Heart right ventricle (tissue), 16 donors: ENCODE measurements at regions not wholly inside any gene's neighbourhood (a gene's known extent, or its start where the extent isn't known, plus 50 kb on each side); places are given as distances from the start of the nearest gene placed in this dataset.

ENCODE experiments used
- ATAC-seq, 8 donors: fragments of 200-7000 bp; cut with Tn5 transposase; one replicate each; pipeline ENCODE4 v1.9.1; 2020; ENCODE audit warnings: mild to moderate bottlenecking in 8 of 8, moderate library complexity in 8 of 8, moderate number of reproducible peaks in 1 of 8
- DNase-seq, 2 donors: peaks; one replicate each; pipeline ENCODE4 v3.0.0-alpha.2; 2020
- H3K27ac ChIP-seq, 10 donors: fragments of 200-600 bp; sonication (generic) in 2 of 10; one replicate each; pipeline versions ENCODE4 v1.5.0 to v1.8.0; 2020 to 2022; ENCODE audit warnings: mild to moderate bottlenecking in 3 of 10
- H3K27me3 ChIP-seq, 7 donors: fragments of 200-600 bp; one replicate each; pipeline ENCODE4 v1.8.0; 2021 to 2022; ENCODE audit warnings: mild to moderate bottlenecking in 2 of 7
- H3K36me3 ChIP-seq, 9 donors: fragments of 200-600 bp; sonication (generic) in 1 of 9; one replicate each; pipeline versions ENCODE4 v1.5.0 to v1.8.0; 2020 to 2022; ENCODE audit warnings: mild to moderate bottlenecking in 2 of 9
- H3K4me1 ChIP-seq, 9 donors: fragments of 200-600 bp; sonication (generic) in 1 of 9; one replicate each; pipeline versions ENCODE4 v1.5.0 to v1.8.0; 2020 to 2022; ENCODE audit warnings: mild to moderate bottlenecking in 4 of 9
- H3K4me3 ChIP-seq, 10 donors: fragments of 200-600 bp; sonication (generic) in 2 of 10; one replicate each; pipeline versions ENCODE4 v1.5.0 to v1.8.0; 2020 to 2022; ENCODE audit warnings: mild to moderate bottlenecking in 7 of 10, moderate library complexity in 2 of 10
- H3K9me3 ChIP-seq, 11 donors: fragments of 200-600 bp in 10 of 11; sonication (generic) in 2 of 11; one replicate each; pipeline versions ENCODE4 v1.5.0 to v1.8.0; 2013 to 2022; ENCODE audit warnings: mild to moderate bottlenecking in 2 of 11, control low read depth in 1 of 11, moderate library complexity in 1 of 11
- WGBS, 2 donors: extraction: QIAGEN DNeasy Blood & Tissue Kit; methylation state at CpG; one replicate each; pipeline ENCODE4 v1.1.7; 2013; ENCODE audit warnings: inconsistent platforms in 1 of 2; 5-methylcytosine and 5-hydroxymethylcytosine counted together
- intact Hi-C, 10 donors: fragments of 100-400 bp; cut with DNase I; formaldehyde crosslinking; loops; one replicate each; pipeline versions ENCODE4 v1.11.1 to v1.14.2; 2022
- TF ChIP-seq, protein P1 (sequence below), 9 donors: fragments of 200-600 bp; sonication (generic) in 2 of 9; IDR thresholded peaks; one replicate each; pipeline versions ENCODE4 v1.5.0 to v1.8.0; 2021 to 2022; ENCODE audit warnings: antibody characterized with exemption in 9 of 9, mild to moderate bottlenecking in 5 of 9, moderate library complexity in 1 of 9
- donor health status: Arrhythmogenic right ventricular cardiomyopathy.
- donor health status: ischemic (EF 13 %, LVEDD 7.1; RV severe dilation, severe dysfunction).
- donor health status: healthy with polysubstance abuse.
- donor health status: DM: no; HTN: yes; CAD: no.
- donor health status: DM: no; HTN: no; CAD: no.
- donor health status: ischemic (EF 25% LVEDD 6.9; RV normal size, moderate dysfunction).
- donor health status: ischemic (EF 25% LVEDD 5.7; RV mildly dilated, moderate dysfunction).
- donor health status: healthy.
- donor health status: DM: yes; HTN: yes; CAD: no.
- donor health status: Ischemic cardiomyopathy.
- donor health status: ischemic (EF 35%, LVEDD 5.7; RV mildly dilated, moderate dysfunction).
- donor health status: nonischemic (EF 11% LVEDD 7.7; RV severe dilation, severe dysfunction).
- donor health status: DM: yes; HTN: yes; CAD: no.
- donor health status: PGD.
- donor health status: ischemic (EF 29% LVEDD 5.4; RV normal size, mild dysfunction).
- donor health status: nonischemic (EF 23%, LVEDD 6.1; RV moderate dilation, normal function).

GRCh38 chr12:87661786-87662377 is 367.3 kb downstream of the C12orf50 start:
- ATAC-seq: no peak
- TF ChIP-seq, protein P1, sequence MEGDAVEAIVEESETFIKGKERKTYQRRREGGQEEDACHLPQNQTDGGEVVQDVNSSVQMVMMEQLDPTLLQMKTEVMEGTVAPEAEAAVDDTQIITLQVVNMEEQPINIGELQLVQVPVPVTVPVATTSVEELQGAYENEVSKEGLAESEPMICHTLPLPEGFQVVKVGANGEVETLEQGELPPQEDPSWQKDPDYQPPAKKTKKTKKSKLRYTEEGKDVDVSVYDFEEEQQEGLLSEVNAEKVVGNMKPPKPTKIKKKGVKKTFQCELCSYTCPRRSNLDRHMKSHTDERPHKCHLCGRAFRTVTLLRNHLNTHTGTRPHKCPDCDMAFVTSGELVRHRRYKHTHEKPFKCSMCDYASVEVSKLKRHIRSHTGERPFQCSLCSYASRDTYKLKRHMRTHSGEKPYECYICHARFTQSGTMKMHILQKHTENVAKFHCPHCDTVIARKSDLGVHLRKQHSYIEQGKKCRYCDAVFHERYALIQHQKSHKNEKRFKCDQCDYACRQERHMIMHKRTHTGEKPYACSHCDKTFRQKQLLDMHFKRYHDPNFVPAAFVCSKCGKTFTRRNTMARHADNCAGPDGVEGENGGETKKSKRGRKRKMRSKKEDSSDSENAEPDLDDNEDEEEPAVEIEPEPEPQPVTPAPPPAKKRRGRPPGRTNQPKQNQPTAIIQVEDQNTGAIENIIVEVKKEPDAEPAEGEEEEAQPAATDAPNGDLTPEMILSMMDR (IDR thresholded peaks at IDR 0.05): no peak
- Histone ChIP-seq H3K4me1 (no peaks in the 10 kb centered on the region), H3K4me3 (peak overlapping the region in 2 of 10 donors; percentile 4 to 12), H3K9me3 (no peaks in the 10 kb centered on the region), H3K27ac (no peak overlapping the region), H3K36me3 (no peaks in the 10 kb centered on the region), H3K27me3 (no peaks in the 10 kb centered on the region)
- WGBS, 2 donors: 67 to 78% methylated on average over 5 of the region's 5 CpGs
- intact Hi-C loops: no loop called here
- DNase-seq: no peak

- no peak for DNase-seq
- Histone ChIP-seq H3K4me3 (no peak overlapping the region), H3K27ac (no peak overlapping the region), H3K4me1 (no peaks in the 10 kb centered on the region), H3K9me3 (no peaks in the 10 kb centered on the region), H3K27me3 (no peaks in the 10 kb centered on the region), H3K36me3 (no peaks in the 10 kb centered on the region)
- 64% methylated on average over 2 of the region's 2 CpGs for WGBS, 2 donors
- intact Hi-C loops: no loop called here
- TF ChIP-seq, protein P1 (IDR thresholded peaks at IDR 0.05): no peak
- no peak for ATAC-seq
Measured at GRCh38 chr12:87660987-87661774, 368.0 kb downstream of the C12orf50 start.

GRCh38 chr12:87660291-87660690 is 368.9 kb downstream of the C12orf50 start:
- Histone ChIP-seq H3K4me1 (no peaks in the 10 kb centered on the region), H3K4me3 (no peak overlapping the region), H3K36me3 (no peaks in the 10 kb centered on the region), H3K9me3 (no peaks in the 10 kb centered on the region), H3K27me3 (no peaks in the 10 kb centered on the region), H3K27ac (no peak overlapping the region)
- DNase-seq (no peak), ATAC-seq (no peak)
- TF ChIP-seq, protein P1 (IDR thresholded peaks at IDR 0.05): no peak
- WGBS, 2 donors: 73 to 76% methylated on average over 2 of the region's 2 CpGs
- intact Hi-C loops: no loop called here

- WGBS, 2 donors: 96 to 100% methylated on average over 1 of the region's 1 CpG
- intact Hi-C loops: no loop called here
- no peaks in the 10 kb centered on the region for H3K27me3 ChIP-seq
- no peak overlapping the region for H3K4me3 ChIP-seq
- no peaks in the 10 kb centered on the region for H3K4me1 ChIP-seq
- H3K27ac ChIP-seq: no peak overlapping the region
- no peaks in the 10 kb centered on the region for H3K9me3 ChIP-seq
- TF ChIP-seq, protein P1 (IDR thresholded peaks at IDR 0.05): no peak
- ATAC-seq: no peak
- no peak for DNase-seq
- H3K36me3 ChIP-seq: no peaks in the 10 kb centered on the region
Measured at GRCh38 chr12:87656311-87656710, 372.9 kb downstream of the C12orf50 start.
